MG63 (cell line): ENCODE measurements at regions not wholly inside any gene's neighbourhood (a gene's known extent, or its start where the extent isn't known, plus 50 kb on each side); places are given as distances from the start of the nearest gene placed in this dataset.
"Not testable (repeated sequence)": the region's sequence is repeated elsewhere in the genome, so short reads cannot be mapped to it uniquely, and the experiment has no call there.

ENCODE experiments used
- DNase-seq: peaks from one replicate; pipeline ENCODE4 v3.0.0-alpha.2; 2020
- H3K27me3 ChIP-seq: fragments of 250-450 bp; sonication (Bioruptor Pico); 2 replicates; pipeline ENCODE4 v1.5.1; 2020; ENCODE audit warnings: mild to moderate bottlenecking, moderate library complexity
- H3K36me3 ChIP-seq: fragments of 250-450 bp; sonication (Bioruptor Pico); 2 replicates; pipeline ENCODE4 v1.5.1; 2020; ENCODE audit warnings: mild to moderate bottlenecking, moderate library complexity
- H3K4me3 ChIP-seq: fragments of 250-450 bp; sonication (Bioruptor Pico); 2 replicates; pipeline ENCODE4 v1.5.1; 2020; ENCODE audit warnings: mild to moderate bottlenecking, moderate library complexity
- H3K9me3 ChIP-seq: fragments of 250-450 bp; sonication (Bioruptor Pico); 2 replicates; pipeline ENCODE4 v1.5.1; 2020; ENCODE audit warnings: mild to moderate bottlenecking, moderate library complexity

GRCh38 chr22:11324439-11325037 is 4203.5 kb upstream of the OR11H1 start:
- not testable (repeated sequence) for H3K27me3 ChIP-seq, H3K4me3 ChIP-seq, H3K9me3 ChIP-seq, DNase-seq, H3K36me3 ChIP-seq

- no peaks in the 10 kb centered on the region for H3K27me3 ChIP-seq
Measured at GRCh38 chr22:11325767-11326166, 4202.2 kb upstream of the OR11H1 start.

GRCh38 chr22:11341387-11342068 is 4186.5 kb upstream of the OR11H1 start:
- H3K4me3 ChIP-seq, H3K27me3 ChIP-seq, H3K9me3 ChIP-seq, DNase-seq, H3K36me3 ChIP-seq: not testable (repeated sequence)

More at GRCh38 chr22:11325767-11326166, 4202.2 kb upstream of the OR11H1 start:
- no peak for DNase-seq
- no peaks in the 10 kb centered on the region for H3K9me3 ChIP-seq
- H3K4me3 ChIP-seq, result no peak overlapping the region
- no peaks in the 10 kb centered on the region for H3K36me3 ChIP-seq

GRCh38 chr22:11351181-11351580 is 4176.8 kb upstream of the OR11H1 start:
- not testable (repeated sequence) for H3K4me3 ChIP-seq, DNase-seq, H3K36me3 ChIP-seq, H3K9me3 ChIP-seq, H3K27me3 ChIP-seq

- not testable (repeated sequence) for H3K9me3 ChIP-seq, H3K4me3 ChIP-seq, H3K27me3 ChIP-seq, H3K36me3 ChIP-seq, DNase-seq
Measured at GRCh38 chr22:11352287-11352686, 4175.7 kb upstream of the OR11H1 start.

- H3K4me3 ChIP-seq, result no peak overlapping the region
- H3K27me3 ChIP-seq, result no peaks in the 10 kb centered on the region
- H3K36me3 ChIP-seq, result no peaks in the 10 kb centered on the region
- no peaks in the 10 kb centered on the region for H3K9me3 ChIP-seq
- DNase-seq, result no peak
Measured at GRCh38 chr22:11360632-11361031, 4167.4 kb upstream of the OR11H1 start.

- not testable (repeated sequence) for H3K9me3 ChIP-seq, H3K36me3 ChIP-seq, H3K4me3 ChIP-seq, DNase-seq, H3K27me3 ChIP-seq
Measured at GRCh38 chr22:11361496-11361895, 4166.5 kb upstream of the OR11H1 start.

GRCh38 chr22:11369612-11370307 is 4158.2 kb upstream of the OR11H1 start:
- H3K9me3 ChIP-seq, H3K27me3 ChIP-seq: not testable (repeated sequence)

GRCh38 chr22:11370311-11370710 is 4157.7 kb upstream of the OR11H1 start:
- not testable (repeated sequence) for H3K9me3 ChIP-seq, H3K36me3 ChIP-seq, DNase-seq, H3K4me3 ChIP-seq, H3K27me3 ChIP-seq

More at GRCh38 chr22:11369612-11370307, 4158.2 kb upstream of the OR11H1 start:
- not testable (repeated sequence) for DNase-seq, H3K36me3 ChIP-seq, H3K4me3 ChIP-seq
